PC-9 (cell line): ENCODE measurements at regions not wholly inside any gene's neighbourhood (a gene's known extent, or its start where the extent isn't known, plus 50 kb on each side); places are given as distances from the start of the nearest gene placed in this dataset.

Source experiments
- BruUV-seq: library from RNA; stranded (reverse); fragments of 400-500 nt; replicated peaks from 2 replicates; lab custom pipeline; 2021; lab: Mats Ljungman, UMichigan
- CTCF ChIA-PET: fragments of 300-600 bp; sonication (Branson Sonifier 250); formaldehyde crosslinking; loops from one replicate; lab custom pipeline; 2022; ENCODE audit warnings: antibody characterized with exemption; lab: Charles Lee
- POLR2A ChIA-PET: fragments of 300-600 bp; sonication (Branson Sonifier 250); formaldehyde crosslinking; loops from one replicate; lab custom pipeline; 2022; ENCODE audit warnings: antibody characterized with exemption; ENCODE audit not compliant: unreplicated experiment; lab: Charles Lee
- DNase-seq, 2 experiments: peaks; one replicate each; pipeline versions ENCODE4 v3.0.0 to v3.0.0-alpha.2; 2015 to 2022; ENCODE audit warnings: mixed read lengths in 1 of 2
- H2AFZ ChIP-seq: fragments of 200-600 bp; sonication (generic); 2 replicates; pipeline ENCODE4 v1.8.1; 2017; ENCODE audit warnings: antibody characterized with exemption
- H3F3A ChIP-seq: fragments of 200-600 bp; sonication (generic); 2 replicates; pipeline ENCODE4 v1.8.1; 2017; ENCODE audit warnings: antibody characterized with exemption, mild to moderate bottlenecking, low read depth; ENCODE audit not compliant: insufficient read depth
- H3K27ac ChIP-seq: fragments of 200-600 bp; sonication (generic); 2 replicates; pipeline ENCODE4 v1.6.1; 2016; ENCODE audit warnings: mixed run types
- H3K27me3 ChIP-seq: fragments of 200-600 bp; sonication (generic); 2 replicates; pipeline ENCODE4 v1.6.1; 2016; ENCODE audit warnings: low read depth, mixed run types; ENCODE audit not compliant: insufficient read depth
- H3K36me3 ChIP-seq: fragments of 200-600 bp; sonication (generic); 2 replicates; pipeline ENCODE4 v1.6.1; 2016; ENCODE audit warnings: low read depth, mixed run types
- H3K4me1 ChIP-seq: fragments of 200-600 bp; sonication (generic); replicated peaks from 2 replicates; pipeline ENCODE4 v1.6.1; 2016; ENCODE audit warnings: mixed run types; ENCODE audit not compliant: insufficient read depth
- H3K4me2 ChIP-seq: fragments of 200-600 bp; sonication (generic); 2 replicates; pipeline ENCODE4 v1.6.1; 2017; ENCODE audit warnings: mixed run types
- H3K4me3 ChIP-seq: fragments of 200-600 bp; sonication (generic); 2 replicates; pipeline ENCODE4 v1.6.1; 2016; ENCODE audit warnings: mixed run types
- H3K79me2 ChIP-seq: fragments of 200-600 bp; sonication (generic); 2 replicates; pipeline ENCODE4 v1.6.1; 2017; ENCODE audit warnings: low read depth, mixed run types
- H3K9me2 ChIP-seq: fragments of 200-600 bp; sonication (generic); 2 replicates; pipeline ENCODE4 v1.8.1; 2017; ENCODE audit warnings: mild to moderate bottlenecking; ENCODE audit not compliant: insufficient read depth
- H3K9me3 ChIP-seq: fragments of 200-600 bp; sonication (generic); 2 replicates; pipeline ENCODE4 v1.8.1; 2016; ENCODE audit warnings: low read depth; ENCODE audit not compliant: insufficient read depth
- H4K20me1 ChIP-seq: fragments of 200-600 bp; sonication (generic); 2 replicates; pipeline ENCODE4 v1.8.1; 2017; ENCODE audit not compliant: insufficient read depth
- EZH2 ChIP-seq: fragments of 200-600 bp; sonication (generic); IDR thresholded peaks from 2 replicates; pipeline ENCODE4 v1.8.0; 2017; ENCODE audit warnings: antibody characterized with exemption, low read depth
- intact Hi-C: fragments of 100-400 bp; cut with micrococcal nuclease; formaldehyde crosslinking; loops from one replicate; pipeline ENCODE4 v1.10.0; 2022; ENCODE audit not compliant: unreplicated experiment
- TF ChIP-seq, protein P1 (sequence below): fragments of 200-600 bp; sonication (generic); conservative IDR thresholded peaks from 2 replicates; pipeline ENCODE4 v1.6.1; 2017; ENCODE audit warnings: mixed run types, antibody characterized with exemption, mild to moderate bottlenecking, moderate library complexity

DNA sequence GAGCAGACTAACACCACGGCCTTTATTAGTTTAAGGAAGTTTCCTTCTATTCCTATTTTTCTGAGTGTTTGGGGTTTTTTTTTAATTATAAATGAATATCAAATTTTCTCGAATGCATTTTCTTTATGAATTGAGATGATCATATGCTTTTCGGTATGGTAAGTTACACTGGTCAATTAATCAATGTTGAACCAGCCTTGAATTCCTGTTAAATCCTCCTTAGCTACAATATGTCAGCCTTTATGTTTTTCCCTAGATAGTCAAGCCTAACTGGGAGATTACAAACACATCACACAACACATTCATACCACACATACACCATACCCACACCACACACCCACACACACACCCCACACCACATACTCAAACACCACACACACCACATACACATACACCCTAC is 247.6 kb downstream of the BRD1 start:
- intact Hi-C loops = no loop called here
- Histone ChIP-seq H3K9me2 (no peaks in the 10 kb centered on the region), H4K20me1 (no peaks in the 10 kb centered on the region), H3K4me2 (no peak overlapping the region), H3K4me3 (no peak overlapping the region), H3K27ac (no peak overlapping the region), H3K4me1 (no peaks in the 10 kb centered on the region), H3K27me3 (peaks cover 87% of the 10 kb centered on the region), H3K36me3 (no peaks in the 10 kb centered on the region), H3K79me2 (no peaks in the 10 kb centered on the region), H3K9me3 (0 out of 2 replicates have a peak, but pooled peaks cover 7% of the 10 kb centered on the region), H2AFZ (no peak overlapping the region), H3F3A (no peaks in the 10 kb centered on the region)
- no peak for TF ChIP-seq EZH2
- TF ChIP-seq, protein P1, sequence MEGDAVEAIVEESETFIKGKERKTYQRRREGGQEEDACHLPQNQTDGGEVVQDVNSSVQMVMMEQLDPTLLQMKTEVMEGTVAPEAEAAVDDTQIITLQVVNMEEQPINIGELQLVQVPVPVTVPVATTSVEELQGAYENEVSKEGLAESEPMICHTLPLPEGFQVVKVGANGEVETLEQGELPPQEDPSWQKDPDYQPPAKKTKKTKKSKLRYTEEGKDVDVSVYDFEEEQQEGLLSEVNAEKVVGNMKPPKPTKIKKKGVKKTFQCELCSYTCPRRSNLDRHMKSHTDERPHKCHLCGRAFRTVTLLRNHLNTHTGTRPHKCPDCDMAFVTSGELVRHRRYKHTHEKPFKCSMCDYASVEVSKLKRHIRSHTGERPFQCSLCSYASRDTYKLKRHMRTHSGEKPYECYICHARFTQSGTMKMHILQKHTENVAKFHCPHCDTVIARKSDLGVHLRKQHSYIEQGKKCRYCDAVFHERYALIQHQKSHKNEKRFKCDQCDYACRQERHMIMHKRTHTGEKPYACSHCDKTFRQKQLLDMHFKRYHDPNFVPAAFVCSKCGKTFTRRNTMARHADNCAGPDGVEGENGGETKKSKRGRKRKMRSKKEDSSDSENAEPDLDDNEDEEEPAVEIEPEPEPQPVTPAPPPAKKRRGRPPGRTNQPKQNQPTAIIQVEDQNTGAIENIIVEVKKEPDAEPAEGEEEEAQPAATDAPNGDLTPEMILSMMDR = no peak
- ChIA-PET CTCF (no interaction called here), POLR2A (no interaction called here)
- DNase-seq = no peak
- no TSS peak for BruUV-seq

DNA sequence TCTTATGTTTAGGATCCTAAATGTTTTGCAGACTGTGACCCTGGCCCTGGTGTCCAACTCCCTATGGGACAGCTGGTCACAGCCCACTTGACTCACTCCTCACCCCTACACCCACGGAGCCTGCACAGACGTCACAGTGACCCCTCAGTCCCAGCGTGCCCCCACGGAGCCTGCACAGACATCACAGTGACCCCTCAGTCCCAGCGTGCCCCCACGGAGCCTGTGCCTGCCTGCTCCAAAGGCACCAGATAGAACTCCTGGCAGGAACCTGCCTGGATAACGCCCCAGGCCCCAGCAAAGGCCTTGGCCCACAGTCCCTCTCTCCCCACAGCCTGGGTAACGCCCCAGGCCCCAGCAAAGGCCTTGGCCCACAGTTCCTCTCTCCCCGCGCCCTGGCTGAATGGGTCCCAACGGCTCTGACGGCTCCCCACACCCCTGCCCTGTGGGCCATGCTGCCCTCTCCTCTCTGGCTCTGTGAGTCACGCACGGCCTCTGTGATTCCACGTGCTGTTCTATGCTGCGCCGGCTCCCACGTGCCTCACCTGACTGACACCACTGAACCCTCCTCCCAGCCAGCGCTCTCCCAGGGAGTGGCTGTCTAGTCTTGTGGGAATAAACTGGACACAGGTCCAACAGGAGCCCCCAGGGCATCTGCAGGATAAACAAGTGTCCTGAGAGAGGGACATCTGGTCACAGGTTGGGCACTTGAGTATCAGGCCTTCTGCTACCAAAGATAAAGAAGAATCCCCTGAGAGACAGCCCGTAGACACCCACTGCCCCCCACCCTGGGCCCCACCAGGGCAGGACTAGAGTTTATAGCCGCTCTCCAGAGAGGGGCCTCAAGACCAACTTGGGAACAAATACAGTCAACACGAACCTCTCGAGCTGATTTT is 250.3 kb downstream of the BRD1 start:
- Histone ChIP-seq H3K4me3 (no peak overlapping the region), H3K4me2 (no peak overlapping the region), H3K27me3 (peaks cover 82% of the 10 kb centered on the region), H3K36me3 (no peaks in the 10 kb centered on the region), H3K4me1 (no peaks in the 10 kb centered on the region), H3K27ac (no peak overlapping the region), H3K79me2 (no peaks in the 10 kb centered on the region), H3K9me2 (no peaks in the 10 kb centered on the region), H4K20me1 (no peaks in the 10 kb centered on the region), H2AFZ (no peak overlapping the region), H3K9me3 (0 out of 2 replicates have a peak, but pooled peaks cover 7% of the 10 kb centered on the region), H3F3A (no peaks in the 10 kb centered on the region)
- intact Hi-C loops = no loop called here
- POLR2A ChIA-PET = no interaction called here
- TF ChIP-seq EZH2 = no peak
- TF ChIP-seq, protein P1 = no peak
- CTCF ChIA-PET = no interaction called here
- no TSS peak for BruUV-seq
- no peak for DNase-seq

DNA sequence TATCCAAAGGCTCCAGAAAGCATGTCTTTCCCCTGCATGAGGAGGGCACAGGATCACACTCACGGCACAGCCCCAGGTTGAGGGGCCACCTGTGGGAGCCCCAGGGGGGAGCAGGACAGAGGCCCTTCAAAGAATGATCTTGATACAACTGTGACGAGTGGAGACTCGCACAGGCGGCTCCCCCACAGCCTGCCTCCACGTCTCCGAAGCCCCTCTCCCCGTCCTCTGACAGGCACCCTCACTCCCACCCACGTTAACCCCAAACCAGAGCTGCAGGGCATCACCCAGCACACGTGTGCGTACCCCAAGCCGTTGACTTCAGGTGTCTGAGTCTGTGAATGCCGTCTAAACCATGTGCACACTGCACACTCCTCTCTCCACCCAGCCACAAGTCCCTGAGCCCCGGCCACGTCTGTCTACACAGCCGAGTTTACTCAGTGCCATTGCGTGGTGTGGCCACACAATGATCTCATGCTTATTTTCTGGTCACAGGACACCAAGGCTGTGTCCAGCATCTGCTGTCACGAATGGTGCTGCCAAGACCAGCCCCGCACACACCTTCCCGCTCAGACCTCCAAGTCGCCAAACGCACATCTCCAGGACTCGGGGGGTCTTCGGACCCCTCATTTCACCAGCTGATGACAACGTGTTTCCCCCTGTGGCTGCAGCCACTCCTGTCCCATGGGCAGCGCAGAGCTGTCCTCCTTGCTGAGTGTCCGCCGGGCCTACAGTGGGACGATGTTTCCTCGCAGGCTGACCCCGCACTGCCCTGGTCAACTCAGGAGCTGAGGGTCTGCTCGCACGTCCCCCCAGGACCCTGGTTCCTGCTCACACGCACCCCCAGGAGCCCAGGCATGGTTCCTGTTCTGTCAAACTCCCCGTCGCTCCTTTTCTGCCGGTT is 251.2 kb downstream of the BRD1 start:
- no TSS peak for BruUV-seq
- TF ChIP-seq EZH2 = no peak
- TF ChIP-seq, protein P1 = no peak
- Histone ChIP-seq H3K27ac (no peak overlapping the region), H3K4me2 (no peak overlapping the region), H3K9me2 (no peaks in the 10 kb centered on the region), H2AFZ (no peak overlapping the region), H3K27me3 (peaks cover 80% of the 10 kb centered on the region), H3K79me2 (no peaks in the 10 kb centered on the region), H4K20me1 (0 out of 2 replicates have a peak, but pooled peaks cover 2% of the 10 kb centered on the region), H3K36me3 (no peaks in the 10 kb centered on the region), H3K9me3 (0 out of 2 replicates have a peak, but pooled peaks cover 7% of the 10 kb centered on the region), H3F3A (no peaks in the 10 kb centered on the region), H3K4me3 (no peak overlapping the region), H3K4me1 (no peaks in the 10 kb centered on the region)
- CTCF ChIA-PET = no interaction called here
- intact Hi-C loops = no loop called here
- POLR2A ChIA-PET = no interaction called here
- DNase-seq = no peak
